HCT116 (cell line): ENCODE measurements at regions not wholly inside any gene's neighbourhood (a gene's known extent, or its start where the extent isn't known, plus 50 kb on each side); places are given as distances from the start of the nearest gene placed in this dataset.

Experiments
- ATAC-seq: fragments of 200-7000 bp; cut with Tn5 transposase; 2 replicates; pipeline ENCODE4 v1.9.1; 2020; ENCODE audit warnings: mild to moderate bottlenecking, moderate library complexity
- BruUV-seq: library from RNA; stranded (reverse); fragments of 400-500 nt; replicated peaks from 2 replicates; lab custom pipeline; 2021; lab: Mats Ljungman, UMichigan
- CTCF ChIA-PET: fragments of 300-600 bp; sonication (Branson Sonifier 250); formaldehyde crosslinking; loops from one replicate; lab custom pipeline; 2021; ENCODE audit warnings: antibody characterized with exemption; lab: Charles Lee
- POLR2A ChIA-PET: fragments of 300-600, 350-600 bp; sonication (Branson Sonifier 250); formaldehyde crosslinking; loops from one replicate; lab custom pipeline; 2021; ENCODE audit warnings: antibody characterized with exemption; lab: Charles Lee
- RAD21 ChIA-PET, 2 experiments: fragments of 300-600 bp; sonication (Branson Sonifier 250); formaldehyde crosslinking; loops; one replicate each; lab custom pipeline; 2023; ENCODE audit warnings: low total read pairs in 2 of 2; ENCODE audit not compliant: uncharacterized antibody in 2 of 2, unreplicated experiment in 2 of 2, low non-redundant PET in 1 of 2; lab: Charles Lee
- DNase-seq: peaks from one replicate; pipeline ENCODE4 v3.0.0-alpha.2; 2010; ENCODE audit warnings: low read depth, low spot score
- H2AFZ ChIP-seq: fragments of 200-600 bp; shearing (Covaris generic), sonication (generic); 2 replicates; pipeline ENCODE4 v1.6.1; 2017; ENCODE audit warnings: low read depth, mixed run types, mixed read lengths, antibody characterized with exemption, low read length; ENCODE audit not compliant: poor library complexity, severe bottlenecking
- H3K27ac ChIP-seq: 2 replicates; pipeline ENCODE4 v1.5.1; 2012; ENCODE audit warnings: low read depth, low read length
- H3K27me3 ChIP-seq: fragments of 200-600 bp; sonication (generic); 2 replicates; pipeline ENCODE4 v1.6.1; 2016; ENCODE audit warnings: mixed run types, low read length, mixed read lengths; ENCODE audit not compliant: insufficient read depth
- H3K36me3 ChIP-seq, 2 experiments: fragments of 200-500 bp in 1 of 2; fragments of 200-600 bp in 1 of 2; sonication (Bioruptor generic) in 1 of 2; sonication (generic) in 1 of 2; 2 replicates each; pipeline versions ENCODE4 v1.5.1 to v1.6.1; 2014 to 2016; ENCODE audit warnings: low read length in 2 of 2, inconsistent platforms in 1 of 2, mixed read lengths in 1 of 2, mixed run types in 1 of 2; ENCODE audit not compliant: insufficient read depth in 2 of 2, control insufficient read depth in 1 of 2
- H3K4me1 ChIP-seq, 2 experiments: fragments of 200-600 bp in 1 of 2; sonication (generic) in 1 of 2; 2 replicates each; pipeline versions ENCODE4 v1.5.1 to v1.6.1; 2012 to 2017; ENCODE audit warnings: low read length in 2 of 2, inconsistent platforms in 1 of 2, mild to moderate bottlenecking in 1 of 2, mixed read lengths in 1 of 2, mixed run types in 1 of 2, moderate library complexity in 1 of 2; ENCODE audit not compliant: insufficient read depth in 2 of 2, control insufficient read depth in 1 of 2
- H3K4me2 ChIP-seq: fragments of 200-600 bp; sonication (generic); 2 replicates; pipeline ENCODE4 v1.6.1; 2017; ENCODE audit warnings: mixed run types, low read length, mixed read lengths
- H3K4me3 ChIP-seq, 2 experiments: fragments of 200-600 bp in 1 of 2; sonication (generic) in 1 of 2; replicated peaks in 1 of 2; 2 replicates each; pipeline ENCODE4 v1.5.1; 2011 to 2016; ENCODE audit warnings: low read length in 2 of 2, control low read depth in 1 of 2, low read depth in 1 of 2, mild to moderate bottlenecking in 1 of 2, mixed read lengths in 1 of 2, mixed run types in 1 of 2
- H3K79me2 ChIP-seq: fragments of 200-600 bp; sonication (generic); 2 replicates; pipeline ENCODE4 v1.6.1; 2017; ENCODE audit warnings: mild to moderate bottlenecking, mixed run types, low read length, moderate library complexity, mixed read lengths; ENCODE audit not compliant: insufficient read depth
- H3K9ac ChIP-seq: fragments of 200-600 bp; sonication (generic); 2 replicates; pipeline ENCODE4 v1.6.1; 2016; ENCODE audit warnings: low read length, mixed read lengths
- H3K9me2 ChIP-seq: fragments of 200-600 bp; sonication (generic), shearing (Covaris generic); 2 replicates; pipeline ENCODE4 v1.6.1; 2017; ENCODE audit warnings: mixed run types, mild to moderate bottlenecking, moderate library complexity; ENCODE audit not compliant: insufficient read depth
- H3K9me3 ChIP-seq, 2 experiments: fragments of 200-500 bp in 1 of 2; fragments of 200-600 bp in 1 of 2; sonication (Bioruptor generic) in 1 of 2; sonication (generic) in 1 of 2; 2 replicates each; pipeline ENCODE4 v1.6.1; 2014 to 2017; ENCODE audit warnings: low read length in 2 of 2, mixed read lengths in 2 of 2, inconsistent platforms in 1 of 2, low read depth in 1 of 2, mild to moderate bottlenecking in 1 of 2, mixed run types in 1 of 2, moderate library complexity in 1 of 2; ENCODE audit not compliant: control insufficient read depth in 1 of 2, insufficient read depth in 1 of 2
- H4K20me1 ChIP-seq: fragments of 200-600 bp; sonication (generic), shearing (Covaris generic); 2 replicates; pipeline ENCODE4 v1.6.1; 2017; ENCODE audit warnings: mixed run types, mild to moderate bottlenecking, moderate library complexity; ENCODE audit not compliant: insufficient read depth
- CTCF ChIP-seq, 3 experiments: fragments of 200-600 bp in 1 of 3; sonication (generic) in 1 of 3; IDR thresholded peaks in 2 of 3; conservative IDR thresholded peaks in 1 of 3; 2 replicates each; pipeline ENCODE4 v1.5.1; 2012 to 2017; ENCODE audit warnings: low read depth in 2 of 3, low read length in 2 of 3, antibody characterized with exemption in 1 of 3, borderline replicate concordance in 1 of 3, control low read depth in 1 of 3, mild to moderate bottlenecking in 1 of 3, mixed read lengths in 1 of 3, mixed run types in 1 of 3, moderate library complexity in 1 of 3; ENCODE audit not compliant: insufficient read depth in 1 of 3
- FOSL1 ChIP-seq: IDR thresholded peaks from 2 replicates; pipeline ENCODE4 v1.6.1; 2012; ENCODE audit warnings: low read depth
- RAD21 ChIP-seq: IDR thresholded peaks from 2 replicates; pipeline ENCODE4 v1.6.1; 2012; ENCODE audit warnings: low read depth, mild to moderate bottlenecking
- SIN3A ChIP-seq: IDR thresholded peaks from 2 replicates; pipeline ENCODE4 v1.6.1; 2012; ENCODE audit warnings: low read depth
- SP1 ChIP-seq: IDR thresholded peaks from 2 replicates; pipeline ENCODE4 v1.6.1; 2012; ENCODE audit warnings: low read depth
- ZFX ChIP-seq: fragments of 450-650 bp; IDR thresholded peaks from 2 replicates; pipeline ENCODE4 v1.6.1; 2017
- intact Hi-C: fragments of 100-400 bp; cut with micrococcal nuclease; formaldehyde crosslinking; loops from 2 replicates; pipeline ENCODE4 v1.10.0; 2022

GRCh38 chr11:8794677-8795103 lies 112.1 kb downstream of the RPL27A start:
- ChIA-PET RAD21 (no interaction called here), POLR2A (no interaction called here), CTCF (interaction anchor here (1.4 to 1.5 kb wide), 3 partner anchors 12 to 106 kb away, joined by 3 to 4 read pairs (median 3); no protein-coding TSS in a partner anchor)
- H3K27me3 ChIP-seq, result no peaks in the 10 kb centered on the region
- ATAC-seq (peak; percentile 92), DNase-seq (peak; percentile 12)
- H3K9ac ChIP-seq, result no peak overlapping the region
- no peak overlapping the region for H3K27ac ChIP-seq
- H3K79me2 ChIP-seq, result no peaks in the 10 kb centered on the region
- H3K4me3 ChIP-seq, result no peak overlapping the region
- peaks cover 12 to 14% of the 10 kb centered on the region in 2 experiments; a peak in 3 of 4 replicates for H3K4me1 ChIP-seq
- no peaks in the 10 kb centered on the region for H3K36me3 ChIP-seq
- TF ChIP-seq ZFX, result peak; percentile 26; the same call in 1 of the 2 replicates
- peak; percentile 66 for TF ChIP-seq RAD21
- no peak for TF ChIP-seq SIN3A
- TF ChIP-seq CTCF (IDR thresholded peaks at IDR 0.05 in 2 of 3, conservative IDR thresholded peaks at IDR 0.05 in 1 of 3; ENCODE audit: borderline replicate concordance in 1 of 3, insufficient read depth in 1 of 3, low read depth in 2 of 3, low read length in 2 of 3), result peak; percentile 30 to 72 (median 69); a peak in 5 of 6 replicates
- TF ChIP-seq SP1, result 0 out of 2 replicates have a peak, but pooled peaks have one; percentile 14
- H3K9me2 ChIP-seq, result no peaks in the 10 kb centered on the region
- H3K4me2 ChIP-seq, result peak overlapping the region; percentile 58
- H2AFZ ChIP-seq, result no peak overlapping the region
- no peaks in the 10 kb centered on the region for H4K20me1 ChIP-seq
- no TSS peak for BruUV-seq
- no peaks in the 10 kb centered on the region for H3K9me3 ChIP-seq
- intact Hi-C loops, result loop anchor here (1.0 kb wide), 1 partner anchor 107 kb away; no protein-coding TSS in a partner anchor

- no peak for TF ChIP-seq FOSL1
- no peak overlapping the region for H3K9ac ChIP-seq
- H3K4me2 ChIP-seq, result no peak overlapping the region
- POLR2A ChIA-PET, result no interaction called here
- H3K36me3 ChIP-seq, result no peaks in the 10 kb centered on the region
- ATAC-seq (no peak), DNase-seq (no peak)
- H3K79me2 ChIP-seq, result no peaks in the 10 kb centered on the region
- no TSS peak for BruUV-seq
- no peaks in the 10 kb centered on the region for H3K27me3 ChIP-seq
- CTCF ChIA-PET, result no interaction called here
- H3K4me1 ChIP-seq, result peaks cover 12 to 14% of the 10 kb centered on the region in 2 experiments; a peak in 3 of 4 replicates
- H3K9me2 ChIP-seq, result no peaks in the 10 kb centered on the region
- H3K9me3 ChIP-seq, result no peaks in the 10 kb centered on the region
- RAD21 ChIA-PET, result no interaction called here
- no peak overlapping the region for H3K27ac ChIP-seq
- no peaks in the 10 kb centered on the region for H4K20me1 ChIP-seq
- no peak overlapping the region for H3K4me3 ChIP-seq
- H2AFZ ChIP-seq, result no peak overlapping the region
- intact Hi-C loops, result no loop called here
Measured at GRCh38 chr11:8796941-8797340, 114.0 kb upstream of the AKIP1 start.
